ENCODE measurements at regions not wholly inside any gene's neighbourhood (a gene's known extent, or its start where the extent isn't known, plus 50 kb on each side); places are given as distances from the start of the nearest gene placed in this dataset.
"Not testable (repeated sequence)": the region's sequence is repeated elsewhere in the genome, so short reads cannot be mapped to it uniquely, and the experiment has no call there.

GRCh38 chr2:87415586-87416265, 332.2 kb upstream of the PLGLB2 start:
- DNase-seq, result not testable (repeated sequence)

- DNase-seq, result not testable (repeated sequence)
These were observed 331.7 kb upstream of the PLGLB2 start for GRCh38 chr2:87416266-87416592.

- DNase-seq, result not testable (repeated sequence)
These were observed 330.7 kb upstream of the PLGLB2 start for GRCh38 chr2:87417147-87417546.

GRCh38 chr2:87417742-87418567, 329.9 kb upstream of the PLGLB2 start:
- not testable (repeated sequence) for DNase-seq

GRCh38 chr2:87418823-87419822, 328.8 kb upstream of the PLGLB2 start:
- not testable (repeated sequence) for DNase-seq

- DNase-seq, result not testable (repeated sequence)
These were observed 327.9 kb upstream of the PLGLB2 start for GRCh38 chr2:87419980-87420379.

- DNase-seq, result not testable (repeated sequence)
These were observed 326.9 kb upstream of the PLGLB2 start for GRCh38 chr2:87420954-87421353.

GRCh38 chr2:87423796-87424762, 323.8 kb upstream of the PLGLB2 start:
- not testable (repeated sequence) for DNase-seq

GRCh38 chr2:87424763-87425154, 323.1 kb upstream of the PLGLB2 start:
- not testable (repeated sequence) for DNase-seq

GRCh38 chr2:87425191-87425590, 322.7 kb upstream of the PLGLB2 start:
- not testable (repeated sequence) for DNase-seq

- not testable (repeated sequence) for DNase-seq
These were observed 322.2 kb upstream of the PLGLB2 start for GRCh38 chr2:87425717-87426116.

GRCh38 chr2:87428452-87429130, 319.3 kb upstream of the PLGLB2 start:
- DNase-seq, result not testable (repeated sequence)

- DNase-seq, result not testable (repeated sequence)
These were observed 318.5 kb upstream of the PLGLB2 start for GRCh38 chr2:87429206-87429930.

- not testable (repeated sequence) for DNase-seq
These were observed 318.0 kb upstream of the PLGLB2 start for GRCh38 chr2:87429931-87430275.

GRCh38 chr2:87431051-87431450, 316.8 kb upstream of the PLGLB2 start:
- not testable (repeated sequence) for DNase-seq

GRCh38 chr2:87432711-87433453, 315.0 kb upstream of the PLGLB2 start:
- DNase-seq, result not testable (repeated sequence)

- DNase-seq, result not testable (repeated sequence)
These were observed 311.9 kb upstream of the PLGLB2 start for GRCh38 chr2:87436007-87436406.

- DNase-seq, result not testable (repeated sequence)
These were observed 310.1 kb upstream of the PLGLB2 start for GRCh38 chr2:87437701-87438260.

GRCh38 chr2:87438780-87439454, 309.0 kb upstream of the PLGLB2 start:
- DNase-seq, result not testable (repeated sequence)
